Loucy (cell line): ENCODE measurements at regions not wholly inside any gene's neighbourhood (a gene's known extent, or its start where the extent isn't known, plus 50 kb on each side); places are given as distances from the start of the nearest gene placed in this dataset.

Source experiments
- EZH2phosphoT487 ChIP-seq: fragments of 200-600 bp; IDR thresholded peaks from 2 replicates; pipeline ENCODE4 v1.6.1; 2018; ENCODE audit warnings: antibody characterized with exemption, mild to moderate bottlenecking, moderate library complexity, borderline replicate concordance
- TF ChIP-seq, protein P1 (sequence below): fragments of 200-600 bp; sonication (generic); conservative IDR thresholded peaks from 2 replicates; pipeline ENCODE4 v1.5.1; 2014; ENCODE audit warnings: mild to moderate bottlenecking, antibody characterized with exemption, low read length

- TF ChIP-seq, protein P1, sequence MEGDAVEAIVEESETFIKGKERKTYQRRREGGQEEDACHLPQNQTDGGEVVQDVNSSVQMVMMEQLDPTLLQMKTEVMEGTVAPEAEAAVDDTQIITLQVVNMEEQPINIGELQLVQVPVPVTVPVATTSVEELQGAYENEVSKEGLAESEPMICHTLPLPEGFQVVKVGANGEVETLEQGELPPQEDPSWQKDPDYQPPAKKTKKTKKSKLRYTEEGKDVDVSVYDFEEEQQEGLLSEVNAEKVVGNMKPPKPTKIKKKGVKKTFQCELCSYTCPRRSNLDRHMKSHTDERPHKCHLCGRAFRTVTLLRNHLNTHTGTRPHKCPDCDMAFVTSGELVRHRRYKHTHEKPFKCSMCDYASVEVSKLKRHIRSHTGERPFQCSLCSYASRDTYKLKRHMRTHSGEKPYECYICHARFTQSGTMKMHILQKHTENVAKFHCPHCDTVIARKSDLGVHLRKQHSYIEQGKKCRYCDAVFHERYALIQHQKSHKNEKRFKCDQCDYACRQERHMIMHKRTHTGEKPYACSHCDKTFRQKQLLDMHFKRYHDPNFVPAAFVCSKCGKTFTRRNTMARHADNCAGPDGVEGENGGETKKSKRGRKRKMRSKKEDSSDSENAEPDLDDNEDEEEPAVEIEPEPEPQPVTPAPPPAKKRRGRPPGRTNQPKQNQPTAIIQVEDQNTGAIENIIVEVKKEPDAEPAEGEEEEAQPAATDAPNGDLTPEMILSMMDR, result no peak
- no peak for TF ChIP-seq EZH2phosphoT487
These were observed 1023.2 kb downstream of the TBL1XR1 start for GRCh38 chr3:176174060-176174459.
